DMS 273 treated with DMSO at 0.1 percent for 48 hours (cell line): ENCODE measurements at regions not wholly inside any gene's neighbourhood (a gene's known extent, or its start where the extent isn't known, plus 50 kb on each side); places are given as distances from the start of the nearest gene placed in this dataset.

Source experiments
- DNase-seq: peaks from one replicate; lab custom pipeline; 2025; lab: John Stamatoyannopoulos, UW

DNA sequence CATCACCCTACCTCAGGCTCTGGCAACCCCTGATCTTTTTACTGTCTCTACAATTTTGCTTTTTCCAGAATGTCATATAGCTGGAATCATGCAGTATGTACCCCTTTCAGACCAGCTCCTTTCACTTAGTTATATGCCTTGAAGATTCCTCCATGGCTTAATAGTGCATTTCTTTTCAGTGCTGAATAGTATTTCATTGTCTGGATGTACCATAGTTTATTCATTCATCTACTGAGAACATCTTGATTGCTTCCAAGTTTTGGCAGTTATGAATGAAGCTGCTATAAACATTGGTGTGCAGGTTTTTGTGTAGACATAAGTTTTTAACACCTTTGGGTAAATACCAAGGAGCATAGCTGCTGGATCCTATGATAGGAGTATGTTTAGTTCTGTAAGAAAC is 50.8 kb upstream of the ANP32A start:
- no peak for DNase-seq

DNA sequence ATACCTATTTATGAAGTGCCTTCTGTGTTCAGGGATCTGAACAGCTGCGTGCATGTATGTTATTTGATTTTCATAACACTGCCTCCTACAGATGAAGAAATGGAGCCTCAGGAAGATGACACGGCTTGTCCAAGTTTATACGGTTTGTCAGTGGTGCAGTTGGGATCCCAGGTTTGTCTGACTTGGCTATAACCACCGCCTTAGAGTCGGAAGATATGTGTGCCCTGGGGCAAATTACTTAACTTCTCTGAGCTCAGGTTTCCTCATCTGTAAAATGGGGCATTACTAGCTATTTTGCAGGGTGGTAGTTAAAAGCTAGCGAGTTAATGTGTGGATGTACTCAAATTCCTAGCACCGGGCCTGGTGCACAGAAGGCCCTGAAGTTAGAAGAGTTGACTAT is 54.1 kb upstream of the ANP32A start:
- no peak for DNase-seq

DNA sequence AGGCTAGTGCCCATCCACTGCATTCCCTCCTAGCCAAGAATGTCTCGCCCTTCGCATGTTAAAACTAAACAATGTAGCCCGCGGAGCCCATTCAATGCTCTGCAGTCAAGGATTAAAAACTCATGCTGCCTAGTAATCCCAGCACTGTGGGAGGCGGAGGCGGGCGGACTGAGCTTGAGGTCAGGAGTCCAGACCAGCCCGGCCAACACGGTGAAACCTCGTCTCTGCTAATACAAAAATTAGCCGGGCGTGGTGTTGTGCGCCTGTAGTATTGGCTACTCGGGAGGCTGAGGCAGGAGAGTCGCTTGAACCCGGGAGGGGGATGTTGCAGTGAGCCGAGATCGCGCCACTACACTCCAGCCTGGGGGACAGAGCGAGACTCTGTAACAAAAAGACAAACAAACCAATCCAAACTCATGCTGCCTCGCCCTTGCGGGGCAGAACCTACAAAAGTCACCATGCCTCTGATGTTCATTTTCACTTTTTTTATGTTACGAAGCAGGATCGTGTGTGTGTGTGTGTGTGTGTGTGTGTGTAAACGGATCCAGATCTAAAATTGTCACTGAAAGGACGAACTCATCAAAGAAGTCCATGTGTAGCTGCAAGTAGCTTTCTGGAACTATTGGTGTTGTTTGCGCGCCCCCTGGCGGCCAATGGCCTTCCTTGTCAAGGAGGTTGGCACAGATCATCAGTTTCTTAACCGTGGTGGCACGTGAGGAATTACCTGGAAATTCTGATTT is 54.8 kb upstream of the SPESP1 start:
- peak; percentile 25 for DNase-seq

DNA sequence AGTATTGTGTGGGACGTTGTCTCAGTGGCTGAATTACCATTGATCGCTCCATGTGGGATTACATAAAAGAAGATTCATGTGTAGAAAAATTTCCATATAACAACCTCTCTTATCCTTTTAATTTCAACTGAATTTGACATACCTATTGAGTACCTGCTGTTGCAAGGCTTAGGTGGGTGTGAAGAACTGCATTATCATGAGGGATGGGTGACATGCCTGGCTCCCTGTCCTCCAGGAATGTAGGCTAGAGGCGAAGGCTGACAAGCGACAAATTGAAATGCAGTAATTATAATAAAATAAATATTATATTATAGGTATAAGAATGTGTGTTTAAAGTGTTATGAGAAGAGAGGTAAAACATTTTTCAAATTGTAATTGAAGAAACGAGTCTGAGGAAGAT is 52.7 kb upstream of the SPESP1 start:
- no peak for DNase-seq

DNA sequence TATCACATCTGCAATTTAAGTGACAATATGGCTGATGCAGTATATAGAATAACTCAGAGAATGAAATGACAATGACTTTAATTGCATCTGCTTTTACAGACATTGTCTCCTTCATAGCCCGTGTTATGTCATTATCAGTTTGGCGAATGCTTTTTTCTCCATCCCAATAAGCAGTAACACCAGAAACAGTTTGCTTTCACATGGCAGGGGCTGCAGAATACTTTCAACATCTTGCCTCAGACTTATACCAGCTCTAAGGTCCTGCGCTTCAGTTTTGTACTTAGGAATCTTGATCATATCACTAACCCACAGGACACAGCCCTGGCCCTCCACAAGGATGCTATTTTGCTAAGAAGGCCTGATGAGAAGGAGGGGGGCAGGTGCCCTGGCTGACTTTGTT is 49.9 kb upstream of the SPESP1 start:
- DNase-seq = no peak
